Transverse colon (tissue), 4 donors: ENCODE measurements at regions not wholly inside any gene's neighbourhood (a gene's known extent, or its start where the extent isn't known, plus 50 kb on each side); places are given as distances from the start of the nearest gene placed in this dataset.

Experiments used
- CTCF ChIP-seq, 5 experiments: fragments of 200-600 bp in 3 of 5; fragments of 450-650 bp in 2 of 5; sonication (generic) in 3 of 5; IDR thresholded peaks; 1 replicate in 2 of 5; 2 replicates in 3 of 5; pipeline ENCODE4 v1.5.1; 2016 to 2017; ENCODE audit warnings: antibody characterized with exemption in 5 of 5, inconsistent platforms in 3 of 5, mild to moderate bottlenecking in 2 of 5, moderate library complexity in 1 of 5
- EP300 ChIP-seq: sonication (generic); formaldehyde crosslinking; IDR thresholded peaks from one replicate; pipeline ENCODE4 v1.6.1; 2017; ENCODE audit warnings: antibody characterized with exemption, low read depth
- POLR2A ChIP-seq: fragments of 450-650 bp; IDR thresholded peaks from one replicate; pipeline ENCODE4 v1.6.1; 2016; ENCODE audit warnings: antibody characterized with exemption, mild to moderate bottlenecking, moderate library complexity
- POLR2AphosphoS5 ChIP-seq, 3 donors: sonication (generic); formaldehyde crosslinking; IDR thresholded peaks; one replicate each; pipeline ENCODE4 v1.6.1; 2016; ENCODE audit warnings: antibody characterized with exemption in 3 of 3

DNA sequence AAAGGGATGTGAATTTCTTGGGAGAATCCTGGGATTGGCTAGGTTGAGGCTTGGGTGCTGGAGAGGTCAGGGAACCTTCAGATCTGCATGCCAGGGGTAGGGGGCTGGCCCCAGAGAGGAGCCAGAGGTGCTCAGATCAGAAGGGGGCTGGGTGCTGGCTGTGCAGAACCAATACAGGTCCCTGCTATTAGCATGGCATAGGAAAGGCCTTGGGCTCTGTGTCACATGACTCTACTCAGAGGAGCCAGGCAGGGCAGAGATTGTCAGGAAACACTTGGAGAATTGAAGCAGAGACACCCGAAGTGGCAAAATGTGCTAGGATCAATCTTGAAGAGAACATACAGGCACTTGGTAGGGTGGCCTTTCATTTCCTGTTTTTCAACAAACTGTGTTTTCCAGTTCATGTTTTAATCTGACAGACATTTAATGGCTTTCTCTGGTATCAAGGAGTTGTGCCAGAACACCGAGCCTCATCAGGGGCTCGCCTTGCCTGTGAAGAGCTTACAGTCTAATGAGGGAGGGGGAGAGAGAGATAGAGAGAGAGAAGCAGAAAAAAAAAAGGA lies 498.9 kb downstream of the RPS24 start:
- TF ChIP-seq CTCF (IDR thresholded peaks at IDR 0.05) (no peak), POLR2AphosphoS5 (IDR thresholded peaks at IDR 0.05) (no peak), POLR2A (no peak), EP300 (no peak)
